GM23248 (cell line): ENCODE measurements at regions not wholly inside any gene's neighbourhood (a gene's known extent, or its start where the extent isn't known, plus 50 kb on each side); places are given as distances from the start of the nearest gene placed in this dataset.

Experiments
- EZH2 ChIP-seq: fragments of 200-600 bp; sonication (generic); IDR thresholded peaks from 2 replicates; pipeline ENCODE4 v1.6.1; 2018; ENCODE audit warnings: antibody characterized with exemption, mild to moderate bottlenecking; ENCODE audit not compliant: insufficient read depth, poor library complexity, severe bottlenecking
- EZH2phosphoT487 ChIP-seq: fragments of 200-600 bp; sonication (generic); IDR thresholded peaks from 2 replicates; pipeline ENCODE4 v1.6.1; 2018; ENCODE audit warnings: antibody characterized with exemption, moderate library complexity, mild to moderate bottlenecking, low read depth; ENCODE audit not compliant: insufficient read depth

- TF ChIP-seq EZH2 (no peak), EZH2phosphoT487 (no peak)
Measured at GRCh38 chr9:88751781-88752180, 216.8 kb downstream of the NXNL2 start.
